Embryonic facial prominence (tissue), 1 donor: ENCODE measurements at regions not wholly inside any gene's neighbourhood (a gene's known extent, or its start where the extent isn't known, plus 50 kb on each side); places are given as distances from the start of the nearest gene placed in this dataset.
"Not testable (repeated sequence)": the region's sequence is repeated elsewhere in the genome, so short reads cannot be mapped to it uniquely, and the experiment has no call there.

ENCODE experiments used
- DNase-seq: peaks from one replicate; pipeline ENCODE4 v3.0.0-alpha.2; 2016; ENCODE audit errors: extremely low spot score

GRCh38 chr1:88526456-88526855 is 157.6 kb upstream of the PKN2 start:
- no peak for DNase-seq

- no peak for DNase-seq
Observed at GRCh38 chr1:88528792-88529191, 155.3 kb upstream of the PKN2 start.

- no peak for DNase-seq
Observed at GRCh38 chr1:88529581-88529980, 154.5 kb upstream of the PKN2 start.

GRCh38 chr1:88530246-88530645 is 153.8 kb upstream of the PKN2 start:
- DNase-seq: no peak

GRCh38 chr1:88537787-88538186 is 146.3 kb upstream of the PKN2 start:
- no peak for DNase-seq

- no peak for DNase-seq
Observed at GRCh38 chr1:88538222-88538899, 145.7 kb upstream of the PKN2 start.

- DNase-seq: no peak
Observed at GRCh38 chr1:88540255-88540654, 143.8 kb upstream of the PKN2 start.

- DNase-seq: no peak
Observed at GRCh38 chr1:88541596-88541995, 142.5 kb upstream of the PKN2 start.

GRCh38 chr1:88544195-88544594 is 139.9 kb upstream of the PKN2 start:
- DNase-seq: no peak

GRCh38 chr1:88549536-88549935 is 134.5 kb upstream of the PKN2 start:
- no peak for DNase-seq

- DNase-seq: no peak
Observed at GRCh38 chr1:88552226-88552625, 131.8 kb upstream of the PKN2 start.

- no peak for DNase-seq
Observed at GRCh38 chr1:88557014-88557413, 127.1 kb upstream of the PKN2 start.

- DNase-seq: no peak
Observed at GRCh38 chr1:88560621-88561020, 123.5 kb upstream of the PKN2 start.

GRCh38 chr1:88562991-88563390 is 121.1 kb upstream of the PKN2 start:
- DNase-seq: no peak

GRCh38 chr1:88566615-88567387 is 117.3 kb upstream of the PKN2 start:
- DNase-seq: no peak

GRCh38 chr1:88571506-88571905 is 112.6 kb upstream of the PKN2 start:
- DNase-seq: no peak

- DNase-seq: no peak
Observed at GRCh38 chr1:88579598-88579997, 104.5 kb upstream of the PKN2 start.

- no peak for DNase-seq
Observed at GRCh38 chr1:88581703-88582102, 102.4 kb upstream of the PKN2 start.

GRCh38 chr1:88593358-88593757 is 90.7 kb upstream of the PKN2 start:
- no peak for DNase-seq

- no peak for DNase-seq
Observed at GRCh38 chr1:88595355-88596002, 88.6 kb upstream of the PKN2 start.

- DNase-seq: not testable (repeated sequence)
Observed at GRCh38 chr1:88597973-88598372, 86.1 kb upstream of the PKN2 start.

GRCh38 chr1:88608139-88608943 is 75.7 kb upstream of the PKN2 start:
- no peak for DNase-seq
